SK-N-SH treated with all-trans-retinoic acid at 6 μM for 48 hours (cell line): ENCODE measurements at regions not wholly inside any gene's neighbourhood (a gene's known extent, or its start where the extent isn't known, plus 50 kb on each side); places are given as distances from the start of the nearest gene placed in this dataset.

Source experiments
- ARNTL ChIP-seq: fragments of 450-650 bp; formaldehyde crosslinking; IDR thresholded peaks from 2 replicates; pipeline ENCODE4 v1.5.0; 2020; ENCODE audit warnings: low read depth, mild to moderate bottlenecking, moderate library complexity, borderline replicate concordance
- GLIS3 ChIP-seq: fragments of 250-450 bp; sonication (Bioruptor Pico); IDR thresholded peaks from 2 replicates; pipeline ENCODE4 v1.5.0; 2020; ENCODE audit warnings: mild to moderate bottlenecking, moderate library complexity
- ISL1 ChIP-seq: fragments of 250-450 bp; sonication (Bioruptor Pico); IDR thresholded peaks from 2 replicates; pipeline ENCODE4 v2.1.2; 2022; ENCODE audit warnings: mild to moderate bottlenecking, moderate library complexity
- PATZ1 ChIP-seq: fragments of 250-450 bp; sonication (Bioruptor Pico); IDR thresholded peaks from 2 replicates; pipeline ENCODE4 v1.8.0; 2020; ENCODE audit warnings: mild to moderate bottlenecking, moderate library complexity, borderline replicate concordance
- ZNF565 ChIP-seq: fragments of 450-650 bp; formaldehyde crosslinking; conservative IDR thresholded peaks from 2 replicates; pipeline ENCODE4 v1.5.0; 2020; ENCODE audit warnings: low read depth, mild to moderate bottlenecking, moderate library complexity
- TF ChIP-seq, protein P1 (sequence below): fragments of 250-450 bp; sonication (Bioruptor Pico); IDR thresholded peaks from 2 replicates; pipeline ENCODE4 v1.5.1; 2020; ENCODE audit warnings: low read depth, mild to moderate bottlenecking, moderate library complexity

GRCh38 chr6:166052837-166053236 is 114.8 kb downstream of the TBXT start:
- TF ChIP-seq ZNF565 (CRISPR knock-in tag) (no peak), ARNTL (CRISPR knock-in tag) (no peak), ISL1 (CRISPR knock-in tag) (no peak), PATZ1 (CRISPR knock-in tag) (no peak), GLIS3 (no peak)
- TF ChIP-seq, protein P1, sequence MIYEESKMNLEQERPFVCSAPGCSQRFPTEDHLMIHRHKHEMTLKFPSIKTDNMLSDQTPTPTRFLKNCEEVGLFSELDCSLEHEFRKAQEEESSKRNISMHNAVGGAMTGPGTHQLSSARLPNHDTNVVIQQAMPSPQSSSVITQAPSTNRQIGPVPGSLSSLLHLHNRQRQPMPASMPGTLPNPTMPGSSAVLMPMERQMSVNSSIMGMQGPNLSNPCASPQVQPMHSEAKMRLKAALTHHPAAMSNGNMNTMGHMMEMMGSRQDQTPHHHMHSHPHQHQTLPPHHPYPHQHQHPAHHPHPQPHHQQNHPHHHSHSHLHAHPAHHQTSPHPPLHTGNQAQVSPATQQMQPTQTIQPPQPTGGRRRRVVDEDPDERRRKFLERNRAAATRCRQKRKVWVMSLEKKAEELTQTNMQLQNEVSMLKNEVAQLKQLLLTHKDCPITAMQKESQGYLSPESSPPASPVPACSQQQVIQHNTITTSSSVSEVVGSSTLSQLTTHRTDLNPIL (CRISPR knock-in tag) = no peak
